Body of pancreas (tissue), 4 donors: ENCODE measurements at regions not wholly inside any gene's neighbourhood (a gene's known extent, or its start where the extent isn't known, plus 50 kb on each side); places are given as distances from the start of the nearest gene placed in this dataset.

ENCODE experiments used
- POLR2A ChIP-seq, 3 donors: fragments of 450-650 bp; IDR thresholded peaks; one replicate each; pipeline ENCODE4 v1.6.1; 2016; ENCODE audit warnings: antibody characterized with exemption in 3 of 3, mild to moderate bottlenecking in 2 of 3
- TF ChIP-seq, protein P1 (sequence below), 7 experiments: fragments of 450-650 bp in 4 of 7; fragments of 200-600 bp in 3 of 7; sonication (generic) in 3 of 7; IDR thresholded peaks; one replicate each; pipeline ENCODE4 v1.5.1; 2016 to 2019; ENCODE audit warnings: antibody characterized with exemption in 7 of 7

DNA sequence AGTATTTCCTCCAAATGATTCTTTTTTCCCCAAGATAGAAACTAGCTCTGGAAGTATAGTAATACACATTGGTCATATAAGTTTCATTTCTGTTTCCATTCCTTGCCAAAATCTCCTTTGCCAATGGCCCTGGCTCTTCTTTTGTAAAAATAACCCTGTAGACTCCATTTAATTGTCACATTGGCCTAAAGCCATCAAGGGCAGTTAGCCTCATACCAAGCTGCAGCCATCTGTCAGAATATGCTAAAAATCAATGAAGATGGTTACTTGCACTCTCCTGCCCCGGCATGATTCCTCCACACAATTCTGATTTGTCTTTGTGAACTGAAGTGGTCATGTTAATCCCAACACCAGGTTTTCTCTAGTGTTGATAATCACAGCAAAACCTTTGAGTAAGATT is 380.5 kb downstream of the SH2D1A start:
- TF ChIP-seq, protein P1, sequence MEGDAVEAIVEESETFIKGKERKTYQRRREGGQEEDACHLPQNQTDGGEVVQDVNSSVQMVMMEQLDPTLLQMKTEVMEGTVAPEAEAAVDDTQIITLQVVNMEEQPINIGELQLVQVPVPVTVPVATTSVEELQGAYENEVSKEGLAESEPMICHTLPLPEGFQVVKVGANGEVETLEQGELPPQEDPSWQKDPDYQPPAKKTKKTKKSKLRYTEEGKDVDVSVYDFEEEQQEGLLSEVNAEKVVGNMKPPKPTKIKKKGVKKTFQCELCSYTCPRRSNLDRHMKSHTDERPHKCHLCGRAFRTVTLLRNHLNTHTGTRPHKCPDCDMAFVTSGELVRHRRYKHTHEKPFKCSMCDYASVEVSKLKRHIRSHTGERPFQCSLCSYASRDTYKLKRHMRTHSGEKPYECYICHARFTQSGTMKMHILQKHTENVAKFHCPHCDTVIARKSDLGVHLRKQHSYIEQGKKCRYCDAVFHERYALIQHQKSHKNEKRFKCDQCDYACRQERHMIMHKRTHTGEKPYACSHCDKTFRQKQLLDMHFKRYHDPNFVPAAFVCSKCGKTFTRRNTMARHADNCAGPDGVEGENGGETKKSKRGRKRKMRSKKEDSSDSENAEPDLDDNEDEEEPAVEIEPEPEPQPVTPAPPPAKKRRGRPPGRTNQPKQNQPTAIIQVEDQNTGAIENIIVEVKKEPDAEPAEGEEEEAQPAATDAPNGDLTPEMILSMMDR (IDR thresholded peaks at IDR 0.05): no peak
- TF ChIP-seq POLR2A (IDR thresholded peaks at IDR 0.05): no peak
